Suppressor macrophage (primary cell): ENCODE measurements at regions not wholly inside any gene's neighbourhood (a gene's known extent, or its start where the extent isn't known, plus 50 kb on each side); places are given as distances from the start of the nearest gene placed in this dataset.

Source experiments
- DNase-seq, 4 experiments: peaks; one replicate each; pipeline ENCODE4 v3.0.0-alpha.2; 2020 to 2022

- no peak for DNase-seq
These were observed 1013.8 kb upstream of the EEF2KMT start for GRCh38 chr16:6111390-6111789.

GRCh38 chr16:6110346-6110745 lies 1012.8 kb upstream of the EEF2KMT start:
- DNase-seq = no peak

- no peak for DNase-seq
These were observed 1008.5 kb upstream of the EEF2KMT start for GRCh38 chr16:6106061-6106460.

- no peak for DNase-seq
These were observed 1007.5 kb upstream of the EEF2KMT start for GRCh38 chr16:6105115-6105514.

- DNase-seq = no peak
These were observed 1006.8 kb upstream of the EEF2KMT start for GRCh38 chr16:6104428-6104827.

- no peak for DNase-seq
These were observed 1006.0 kb upstream of the EEF2KMT start for GRCh38 chr16:6103561-6103960.

- no peak for DNase-seq
These were observed 1001.5 kb upstream of the EEF2KMT start for GRCh38 chr16:6099102-6099501.

- DNase-seq = no peak
These were observed 999.5 kb upstream of the EEF2KMT start for GRCh38 chr16:6096931-6097670.

- DNase-seq = no peak
These were observed 997.8 kb upstream of the EEF2KMT start for GRCh38 chr16:6095414-6095813.

- DNase-seq = no peak
These were observed 993.4 kb upstream of the EEF2KMT start for GRCh38 chr16:6091021-6091420.

GRCh38 chr16:6081320-6081976 lies 983.9 kb upstream of the EEF2KMT start:
- DNase-seq = peak; percentile 40 to 52 (median 46)

- no peak for DNase-seq
These were observed 979.0 kb upstream of the EEF2KMT start for GRCh38 chr16:6076631-6077030.

GRCh38 chr16:6068063-6068462 lies 970.5 kb upstream of the EEF2KMT start:
- no peak for DNase-seq

- DNase-seq = no peak
These were observed 969.1 kb upstream of the EEF2KMT start for GRCh38 chr16:6066652-6067051.

GRCh38 chr16:6063526-6063925 lies 965.9 kb upstream of the EEF2KMT start:
- no peak for DNase-seq

GRCh38 chr16:6059671-6060070 lies 962.1 kb upstream of the EEF2KMT start:
- no peak for DNase-seq

- DNase-seq = no peak
These were observed 960.2 kb upstream of the EEF2KMT start for GRCh38 chr16:6057821-6058220.

GRCh38 chr16:6048017-6048416 lies 950.4 kb upstream of the EEF2KMT start:
- DNase-seq = no peak

GRCh38 chr16:6047325-6047724 lies 949.7 kb upstream of the EEF2KMT start:
- DNase-seq = no peak

GRCh38 chr16:6038941-6039645 lies 941.5 kb upstream of the EEF2KMT start:
- DNase-seq = no peak

GRCh38 chr16:6035161-6035560 lies 937.6 kb upstream of the EEF2KMT start:
- no peak for DNase-seq

GRCh38 chr16:6034511-6034910 lies 936.9 kb upstream of the EEF2KMT start:
- no peak for DNase-seq

- no peak for DNase-seq
These were observed 934.8 kb upstream of the EEF2KMT start for GRCh38 chr16:6032438-6032837.

GRCh38 chr16:6031567-6031966 lies 934.0 kb upstream of the EEF2KMT start:
- no peak for DNase-seq
